PC-3 (cell line): ENCODE measurements at regions not wholly inside any gene's neighbourhood (a gene's known extent, or its start where the extent isn't known, plus 50 kb on each side); places are given as distances from the start of the nearest gene placed in this dataset.

Experiments
- CTCF ChIP-seq: fragments of 300-600 bp; sonication (generic); conservative IDR thresholded peaks from 2 replicates; pipeline ENCODE4 v1.5.1; 2017; ENCODE audit warnings: antibody characterized with exemption, low read depth, mild to moderate bottlenecking, low read length
- EZH2 ChIP-seq: fragments of 300-600 bp; sonication (generic); IDR thresholded peaks from one replicate; pipeline ENCODE4 v1.6.1; 2017; ENCODE audit warnings: antibody characterized with exemption, mild to moderate bottlenecking, low read length; ENCODE audit not compliant: unreplicated experiment
- EZH2phosphoT487 ChIP-seq: fragments of 300-600 bp; sonication (generic); IDR thresholded peaks from 2 replicates; pipeline ENCODE4 v1.6.1; 2018; ENCODE audit warnings: mild to moderate bottlenecking, antibody characterized with exemption, low read length, borderline replicate concordance

DNA sequence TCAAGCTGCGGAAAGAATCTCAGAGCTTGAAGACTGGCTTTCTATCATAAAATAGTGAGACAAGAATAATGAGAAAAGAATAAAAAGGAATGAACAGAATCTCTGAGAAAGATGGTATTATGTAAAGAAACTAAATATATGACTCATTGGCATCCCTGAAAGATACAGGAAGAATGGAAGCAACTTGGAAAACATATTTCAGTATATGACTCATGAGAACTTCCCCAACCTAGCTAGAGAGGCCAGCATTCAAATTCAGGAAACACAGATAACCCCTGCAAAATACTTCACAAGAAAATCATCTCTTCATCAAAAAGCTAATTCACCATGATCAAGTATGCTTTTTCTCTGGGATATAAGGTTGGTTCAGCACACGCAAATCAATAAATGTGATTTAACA, 2318.0 kb downstream of the PCDH9 start:
- no peak for TF ChIP-seq CTCF
- TF ChIP-seq EZH2 = no peak
- TF ChIP-seq EZH2phosphoT487 = no peak
